ENCODE measurements at regions not wholly inside any gene's neighbourhood (a gene's known extent, or its start where the extent isn't known, plus 50 kb on each side); places are given as distances from the start of the nearest gene placed in this dataset.

- TF ChIP-seq POLR2A (IDR thresholded peaks at IDR 0.05) (no peak), CTCF (IDR thresholded peaks at IDR 0.05) (no peak)
Observed at GRCh38 chr6:134739299-134740026, 210.4 kb downstream of the ALDH8A1 start.

Data from heart left ventricle (tissue), 13 donors.